Activated CD8-positive, alpha-beta memory T cell treated with anti-CD3 and anti-CD28 coated beads, Interleukin-2, amount 10 ng/mL, durations not matched to agents 7 days and 5 days (primary cell): ENCODE measurements at regions not wholly inside any gene's neighbourhood (a gene's known extent, or its start where the extent isn't known, plus 50 kb on each side); places are given as distances from the start of the nearest gene placed in this dataset.
"Not testable (repeated sequence)": the region's sequence is repeated elsewhere in the genome, so short reads cannot be mapped to it uniquely, and the experiment has no call there.

Experiments used
- ATAC-seq: fragments of 150-1000 bp; cut with Tn5 transposase; one replicate; pipeline ENCODE4 v1.10.0; 2021; ENCODE audit warnings: moderate library complexity
- CTCF ChIA-PET: fragments of 350-600 bp; sonication (Branson Sonifier 250); formaldehyde crosslinking; loops from one replicate; lab custom pipeline; 2021; ENCODE audit warnings: antibody characterized with exemption; lab: Charles Lee
- DNase-seq: peaks from one replicate; pipeline ENCODE4 v3.0.0-alpha.2; 2020
- H3K27ac Mint-ChIP-seq: one replicate; pipeline ENCODE4 v1.8.0; 2021; ENCODE audit warnings: mild to moderate bottlenecking, mixed read lengths
- H3K27me3 Mint-ChIP-seq: one replicate; pipeline ENCODE4 v1.8.0; 2021; ENCODE audit warnings: mixed read lengths
- H3K36me3 Mint-ChIP-seq: one replicate; pipeline ENCODE4 v1.8.0; 2021; ENCODE audit warnings: mild to moderate bottlenecking, mixed read lengths
- H3K4me1 Mint-ChIP-seq: one replicate; pipeline ENCODE4 v1.8.0; 2021; ENCODE audit warnings: mixed read lengths
- H3K4me3 Mint-ChIP-seq: one replicate; pipeline ENCODE4 v1.8.0; 2021; ENCODE audit warnings: mild to moderate bottlenecking, moderate library complexity, mixed read lengths
- H3K9me3 Mint-ChIP-seq: one replicate; pipeline ENCODE4 v1.8.0; 2022; ENCODE audit warnings: low read depth, mixed read lengths

GRCh38 chr6:15901141-15902115, 227.5 kb upstream of the MYLIP start:
- DNase-seq (peak; percentile 71), ATAC-seq (peak; percentile 95)
- peaks cover 4% of the 10 kb centered on the region for H3K36me3 Mint-ChIP-seq
- no peaks in the 10 kb centered on the region for H3K27me3 Mint-ChIP-seq
- H3K4me3 Mint-ChIP-seq: no peak overlapping the region
- CTCF ChIA-PET: interaction anchor here (1.2 to 1.8 kb wide), 3 partner anchors 11 to 28 kb away, joined by 3 to 5 read pairs (median 3); no protein-coding TSS in a partner anchor
- peak overlapping the region; percentile 82 for H3K27ac Mint-ChIP-seq
- peaks cover 30% of the 10 kb centered on the region for H3K4me1 Mint-ChIP-seq
- peaks cover 2% of the 10 kb centered on the region for H3K9me3 Mint-ChIP-seq

GRCh38 chr6:15898693-15899092, 230.2 kb upstream of the MYLIP start:
- H3K4me1 Mint-ChIP-seq: peaks cover 16% of the 10 kb centered on the region
- H3K27me3 Mint-ChIP-seq: no peaks in the 10 kb centered on the region
- H3K4me3 Mint-ChIP-seq: no peak overlapping the region
- ATAC-seq: no peak
- CTCF ChIA-PET: interaction anchor here (1.2 to 1.4 kb wide), 3 partner anchors 18 to 285 kb away, joined by 3 read pairs; no protein-coding TSS in a partner anchor
- H3K9me3 Mint-ChIP-seq: peaks cover 4% of the 10 kb centered on the region
- DNase-seq: no peak
- peaks cover 4% of the 10 kb centered on the region for H3K36me3 Mint-ChIP-seq
- no peak overlapping the region for H3K27ac Mint-ChIP-seq

GRCh38 chr6:15897063-15897876, 231.6 kb upstream of the MYLIP start:
- Mint-ChIP-seq H3K4me3 (no peak overlapping the region), H3K27me3 (no peaks in the 10 kb centered on the region)
- no peak for ATAC-seq

GRCh38 chr6:15894973-15895725, 232.3 kb upstream of the DTNBP1 start:
- DNase-seq (no peak), ATAC-seq (no peak)
- H3K9me3 Mint-ChIP-seq: peaks cover 4% of the 10 kb centered on the region
- no peaks in the 10 kb centered on the region for H3K36me3 Mint-ChIP-seq
- no peaks in the 10 kb centered on the region for H3K4me1 Mint-ChIP-seq
- no peak overlapping the region for H3K4me3 Mint-ChIP-seq
- H3K27ac Mint-ChIP-seq: no peak overlapping the region
- CTCF ChIA-PET: interaction anchor here (0.8 to 1.8 kb wide), 3 partner anchors 9 to 288 kb away, joined by 3 to 7 read pairs (median 3); partner anchors contain the start of gene MYLIP
- no peaks in the 10 kb centered on the region for H3K27me3 Mint-ChIP-seq

More at GRCh38 chr6:15897063-15897876, 231.6 kb upstream of the MYLIP start:
- no peak overlapping the region for H3K27ac Mint-ChIP-seq
- CTCF ChIA-PET: interaction anchor here (1.4 to 1.7 kb wide), 2 partner anchors 11 to 286 kb away, joined by 3 to 6 read pairs; no protein-coding TSS in a partner anchor
- no peak for DNase-seq
- peaks cover 15% of the 10 kb centered on the region for H3K4me1 Mint-ChIP-seq
- H3K9me3 Mint-ChIP-seq: peaks cover 4% of the 10 kb centered on the region
- peaks cover 1% of the 10 kb centered on the region for H3K36me3 Mint-ChIP-seq

- Mint-ChIP-seq H3K9me3 (peaks cover 4% of the 10 kb centered on the region), H3K4me3 (no peak overlapping the region), H3K27ac (no peak overlapping the region), H3K36me3 (no peaks in the 10 kb centered on the region), H3K27me3 (no peaks in the 10 kb centered on the region), H3K4me1 (no peaks in the 10 kb centered on the region)
- CTCF ChIA-PET: interaction anchor here (1.1 to 1.8 kb wide), 4 partner anchors 13 to 289 kb away, joined by 5 to 7 read pairs (median 6); partner anchors contain the start of gene MYLIP
- DNase-seq: no peak
- ATAC-seq: no peak
These were observed 230.9 kb upstream of the DTNBP1 start for GRCh38 chr6:15893556-15894253.

- Mint-ChIP-seq H3K9me3 (peaks cover 4% of the 10 kb centered on the region), H3K4me1 (no peaks in the 10 kb centered on the region), H3K27ac (no peak overlapping the region), H3K27me3 (peaks cover 7% of the 10 kb centered on the region), H3K36me3 (no peaks in the 10 kb centered on the region), H3K4me3 (no peak overlapping the region)
- ATAC-seq (no peak), DNase-seq (no peak)
- CTCF ChIA-PET: no interaction called here
These were observed 229.5 kb upstream of the DTNBP1 start for GRCh38 chr6:15892369-15892768.

- CTCF ChIA-PET: no interaction called here
- Mint-ChIP-seq H3K27me3 (peaks cover 7% of the 10 kb centered on the region), H3K27ac (no peak overlapping the region), H3K4me1 (no peaks in the 10 kb centered on the region), H3K9me3 (peaks cover 2% of the 10 kb centered on the region), H3K36me3 (no peaks in the 10 kb centered on the region), H3K4me3 (no peak overlapping the region)
- ATAC-seq: no peak
- DNase-seq: no peak
These were observed 226.3 kb upstream of the DTNBP1 start for GRCh38 chr6:15888798-15889772.

- ATAC-seq (no peak), DNase-seq (no peak)
- CTCF ChIA-PET: interaction anchor here (1.8 kb wide), 1 partner anchor 295 kb away, joined by 5 read pairs; no protein-coding TSS in a partner anchor
- no peaks in the 10 kb centered on the region for H3K9me3 Mint-ChIP-seq
- no peaks in the 10 kb centered on the region for H3K4me1 Mint-ChIP-seq
- no peaks in the 10 kb centered on the region for H3K36me3 Mint-ChIP-seq
- H3K27me3 Mint-ChIP-seq: peaks cover 7% of the 10 kb centered on the region
- no peak overlapping the region for H3K4me3 Mint-ChIP-seq
- H3K27ac Mint-ChIP-seq: no peak overlapping the region
These were observed 224.9 kb upstream of the DTNBP1 start for GRCh38 chr6:15887491-15888461.

- CTCF ChIA-PET: no interaction called here
- no peaks in the 10 kb centered on the region for H3K36me3 Mint-ChIP-seq
- DNase-seq: no peak
- no peak overlapping the region for H3K4me3 Mint-ChIP-seq
- H3K27me3 Mint-ChIP-seq: peaks cover 7% of the 10 kb centered on the region
- ATAC-seq: no peak
- H3K9me3 Mint-ChIP-seq: no peaks in the 10 kb centered on the region
- no peak overlapping the region for H3K27ac Mint-ChIP-seq
- H3K4me1 Mint-ChIP-seq: peaks cover 8% of the 10 kb centered on the region
These were observed 222.8 kb upstream of the DTNBP1 start for GRCh38 chr6:15885624-15886023.

- H3K4me3 Mint-ChIP-seq, DNase-seq, H3K9me3 Mint-ChIP-seq, CTCF ChIA-PET, H3K27me3 Mint-ChIP-seq, ATAC-seq, H3K27ac Mint-ChIP-seq, H3K36me3 Mint-ChIP-seq: not testable (repeated sequence)
- H3K4me1 Mint-ChIP-seq: peaks cover 19% of the 10 kb centered on the region
These were observed 220.8 kb upstream of the DTNBP1 start for GRCh38 chr6:15883593-15883992.
